Calu3 (cell line): ENCODE measurements at regions not wholly inside any gene's neighbourhood (a gene's known extent, or its start where the extent isn't known, plus 50 kb on each side); places are given as distances from the start of the nearest gene placed in this dataset.

Experiments used
- BruUV-seq: library from RNA; stranded (reverse); fragments of 400-500 nt; replicated peaks from 2 replicates; lab custom pipeline; 2021; lab: Mats Ljungman, UMichigan
- CTCF ChIA-PET: fragments of 300-600 bp; sonication (Branson Sonifier 250); formaldehyde crosslinking; loops from one replicate; lab custom pipeline; 2022; ENCODE audit warnings: antibody characterized with exemption; lab: Charles Lee
- DNase-seq: peaks from one replicate; pipeline ENCODE4 v3.0.0; 2022
- H3K27ac Mint-ChIP-seq: one replicate; pipeline ENCODE4 v1.8.0; 2022; ENCODE audit warnings: mixed read lengths; ENCODE audit not compliant: unreplicated experiment
- H3K27me3 Mint-ChIP-seq: one replicate; pipeline ENCODE4 v1.8.0; 2022; ENCODE audit warnings: mixed read lengths; ENCODE audit not compliant: unreplicated experiment
- H3K36me3 Mint-ChIP-seq: one replicate; pipeline ENCODE4 v1.8.0; 2022; ENCODE audit warnings: mild to moderate bottlenecking, moderate library complexity, mixed read lengths; ENCODE audit not compliant: insufficient read depth, unreplicated experiment
- H3K4me1 Mint-ChIP-seq: one replicate; pipeline ENCODE4 v1.8.0; 2022; ENCODE audit warnings: mild to moderate bottlenecking, low read depth, mixed read lengths; ENCODE audit not compliant: unreplicated experiment
- H3K4me3 Mint-ChIP-seq: one replicate; pipeline ENCODE4 v1.8.0; 2022; ENCODE audit warnings: mild to moderate bottlenecking, low read depth, moderate library complexity, mixed read lengths; ENCODE audit not compliant: unreplicated experiment
- H3K9me3 Mint-ChIP-seq: one replicate; pipeline ENCODE4 v1.8.0; 2022; ENCODE audit warnings: low read depth, mixed read lengths; ENCODE audit not compliant: unreplicated experiment
- intact Hi-C: fragments of 100-400 bp; cut with micrococcal nuclease; formaldehyde crosslinking; loops from one replicate; pipeline ENCODE4 v1.10.0; 2022; ENCODE audit not compliant: unreplicated experiment
- TF ChIP-seq, protein P1 (sequence below): fragments of 200-600 bp; IDR thresholded peaks from one replicate; pipeline ENCODE4 v1.8.0; 2022; ENCODE audit warnings: antibody characterized with exemption; ENCODE audit not compliant: unreplicated experiment

DNA sequence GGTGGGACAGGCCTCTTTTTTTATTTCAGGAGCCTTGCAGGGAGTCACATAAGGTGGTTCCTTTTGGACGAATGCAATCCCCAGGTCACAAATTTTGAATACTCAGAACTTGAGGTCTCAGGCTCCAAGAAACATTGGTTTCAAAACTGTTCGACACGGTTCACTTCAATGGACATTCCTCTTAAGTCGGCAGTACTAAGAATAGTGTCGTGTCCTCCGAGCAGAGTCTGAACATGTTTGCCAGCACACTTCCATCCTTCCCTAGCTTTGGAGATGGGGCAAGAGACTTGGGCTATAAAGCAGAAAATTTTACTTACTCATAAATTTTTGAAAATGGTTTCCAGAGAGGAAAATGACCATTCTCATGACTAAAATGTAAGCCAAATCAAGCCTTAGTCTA, 265.4 kb downstream of the THBS2 start:
- intact Hi-C loops = no loop called here
- CTCF ChIA-PET = no interaction called here
- Mint-ChIP-seq H3K4me3 (no peak overlapping the region), H3K9me3 (peaks cover 3% of the 10 kb centered on the region), H3K36me3 (no peaks in the 10 kb centered on the region), H3K4me1 (no peaks in the 10 kb centered on the region), H3K27ac (no peak overlapping the region), H3K27me3 (no peaks in the 10 kb centered on the region)
- TF ChIP-seq, protein P1, sequence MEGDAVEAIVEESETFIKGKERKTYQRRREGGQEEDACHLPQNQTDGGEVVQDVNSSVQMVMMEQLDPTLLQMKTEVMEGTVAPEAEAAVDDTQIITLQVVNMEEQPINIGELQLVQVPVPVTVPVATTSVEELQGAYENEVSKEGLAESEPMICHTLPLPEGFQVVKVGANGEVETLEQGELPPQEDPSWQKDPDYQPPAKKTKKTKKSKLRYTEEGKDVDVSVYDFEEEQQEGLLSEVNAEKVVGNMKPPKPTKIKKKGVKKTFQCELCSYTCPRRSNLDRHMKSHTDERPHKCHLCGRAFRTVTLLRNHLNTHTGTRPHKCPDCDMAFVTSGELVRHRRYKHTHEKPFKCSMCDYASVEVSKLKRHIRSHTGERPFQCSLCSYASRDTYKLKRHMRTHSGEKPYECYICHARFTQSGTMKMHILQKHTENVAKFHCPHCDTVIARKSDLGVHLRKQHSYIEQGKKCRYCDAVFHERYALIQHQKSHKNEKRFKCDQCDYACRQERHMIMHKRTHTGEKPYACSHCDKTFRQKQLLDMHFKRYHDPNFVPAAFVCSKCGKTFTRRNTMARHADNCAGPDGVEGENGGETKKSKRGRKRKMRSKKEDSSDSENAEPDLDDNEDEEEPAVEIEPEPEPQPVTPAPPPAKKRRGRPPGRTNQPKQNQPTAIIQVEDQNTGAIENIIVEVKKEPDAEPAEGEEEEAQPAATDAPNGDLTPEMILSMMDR = no peak
- BruUV-seq = no TSS peak
- DNase-seq = no peak

DNA sequence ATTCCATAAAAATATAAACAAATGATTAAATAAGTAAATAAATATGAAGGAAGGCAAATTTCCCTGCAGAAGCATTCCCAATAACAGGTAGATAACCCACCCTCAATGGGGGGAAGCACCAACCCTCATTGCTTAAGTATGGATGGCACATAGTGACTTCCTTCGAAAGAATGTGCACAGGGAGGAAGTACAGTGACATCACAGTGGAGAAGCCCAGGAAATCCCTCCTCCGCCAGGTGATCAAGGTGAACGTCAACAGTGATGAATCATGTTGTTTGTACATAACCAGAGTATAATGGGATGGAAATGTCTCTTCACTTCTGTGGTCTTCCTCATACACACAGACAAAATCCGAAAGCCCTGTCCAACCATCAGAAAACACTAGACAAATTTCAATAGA, 267.9 kb downstream of the THBS2 start:
- Mint-ChIP-seq H3K36me3 (no peaks in the 10 kb centered on the region), H3K27ac (no peak overlapping the region), H3K4me3 (no peak overlapping the region), H3K4me1 (no peaks in the 10 kb centered on the region), H3K9me3 (peaks cover 3% of the 10 kb centered on the region), H3K27me3 (no peaks in the 10 kb centered on the region)
- TF ChIP-seq, protein P1 = no peak
- CTCF ChIA-PET = no interaction called here
- no TSS peak for BruUV-seq
- intact Hi-C loops = no loop called here
- no peak for DNase-seq

DNA sequence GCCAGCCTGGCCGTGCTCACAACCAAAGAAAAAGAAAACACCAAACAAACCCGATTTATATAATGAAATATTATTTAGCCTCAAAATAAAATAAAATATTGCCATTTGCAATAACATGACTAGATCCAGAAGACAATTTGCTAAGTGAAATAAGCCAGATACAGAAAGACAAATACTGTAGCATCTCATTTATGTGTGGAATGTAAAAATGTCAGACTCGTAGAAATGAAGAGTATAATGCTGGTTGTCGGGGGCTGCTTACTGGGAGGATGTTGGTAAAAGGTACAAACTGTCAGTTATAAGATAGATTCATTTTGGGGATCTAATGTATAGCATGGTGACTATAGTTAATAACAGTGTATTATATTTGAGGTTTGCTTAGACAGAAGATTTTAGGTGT, 269.7 kb downstream of the THBS2 start:
- DNase-seq = no peak
- CTCF ChIA-PET = no interaction called here
- TF ChIP-seq, protein P1 = no peak
- Mint-ChIP-seq H3K4me3 (no peak overlapping the region), H3K27me3 (no peaks in the 10 kb centered on the region), H3K4me1 (no peaks in the 10 kb centered on the region), H3K9me3 (peaks cover 3% of the 10 kb centered on the region), H3K36me3 (no peaks in the 10 kb centered on the region), H3K27ac (no peak overlapping the region)
- BruUV-seq = no TSS peak
- intact Hi-C loops = no loop called here

DNA sequence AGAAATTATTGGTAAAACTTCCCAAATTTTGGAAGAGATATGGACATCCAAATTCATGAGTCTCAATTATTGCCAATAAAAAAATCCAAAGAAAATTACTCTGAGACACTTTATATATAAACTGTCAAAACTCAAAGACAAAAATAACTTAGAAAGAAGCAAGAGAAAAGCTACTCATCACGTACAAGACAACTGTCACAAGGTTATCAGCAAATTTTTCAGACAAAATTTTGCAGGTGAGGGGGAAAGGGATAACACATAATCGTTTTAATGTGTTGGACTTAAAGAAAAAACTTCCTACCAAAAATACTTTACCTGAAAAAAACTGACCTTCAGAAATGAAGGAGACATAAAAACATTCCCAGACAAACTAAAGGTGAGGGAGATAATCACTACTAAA, 272.5 kb downstream of the THBS2 start:
- Mint-ChIP-seq H3K4me3 (no peak overlapping the region), H3K36me3 (no peaks in the 10 kb centered on the region), H3K27ac (no peak overlapping the region), H3K4me1 (no peaks in the 10 kb centered on the region), H3K9me3 (peaks cover 3% of the 10 kb centered on the region), H3K27me3 (no peaks in the 10 kb centered on the region)
- TF ChIP-seq, protein P1 = no peak
- CTCF ChIA-PET = no interaction called here
- intact Hi-C loops = no loop called here
- DNase-seq = no peak
- BruUV-seq = no TSS peak

DNA sequence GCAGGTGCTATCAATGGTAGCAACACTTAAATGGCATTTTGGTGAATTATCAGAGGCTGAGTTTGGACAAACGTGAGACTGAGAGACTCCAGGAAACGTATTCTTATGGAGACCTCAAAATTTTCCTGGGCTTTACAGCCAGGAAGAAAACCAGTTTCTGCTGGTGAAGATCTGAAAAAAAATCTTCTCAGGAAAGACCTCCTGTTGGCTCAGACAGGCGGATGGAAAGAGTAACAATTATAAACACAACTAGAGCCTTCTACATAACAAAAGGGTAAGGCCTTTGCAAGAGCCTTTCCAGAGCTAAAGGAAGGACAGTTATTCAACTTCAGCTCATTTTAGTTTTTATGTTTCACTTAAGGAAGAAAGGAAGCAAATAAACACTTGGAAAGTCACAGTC, 274.4 kb downstream of the THBS2 start:
- H3K4me1 Mint-ChIP-seq = no peaks in the 10 kb centered on the region
- no peak for DNase-seq
- H3K27me3 Mint-ChIP-seq = no peaks in the 10 kb centered on the region
- no peak overlapping the region for H3K4me3 Mint-ChIP-seq
- TF ChIP-seq, protein P1 = no peak
- no peaks in the 10 kb centered on the region for H3K36me3 Mint-ChIP-seq
- CTCF ChIA-PET = no interaction called here
- H3K27ac Mint-ChIP-seq = no peak overlapping the region
- H3K9me3 Mint-ChIP-seq = no peaks in the 10 kb centered on the region
- intact Hi-C loops = no loop called here
- BruUV-seq = no TSS peak
